K562 (cell line): ENCODE measurements at regions not wholly inside any gene's neighbourhood (a gene's known extent, or its start where the extent isn't known, plus 50 kb on each side); places are given as distances from the start of the nearest gene placed in this dataset.

Source experiments
- ATAC-seq: fragments of 200-7000 bp; cut with Tn5 transposase; 3 replicates; pipeline ENCODE4 v1.9.1; 2020; ENCODE audit warnings: moderate library complexity
- BruUV-seq: library from RNA; stranded (reverse); fragments of 400-500 nt; replicated peaks from 2 replicates; lab custom pipeline; 2021; lab: Mats Ljungman, UMichigan
- CTCF ChIA-PET: fragments of 300-600 bp; formaldehyde crosslinking; extraction: SDS; loops from one replicate; lab custom pipeline; 2021; ENCODE audit warnings: low intra/inter-chr PET ratio; lab: Yijun Ruan, JAX
- POLR2A ChIA-PET: fragments of 300-600, 350-650 bp; sonication (Branson Sonifier 250); formaldehyde crosslinking; extraction: SDS; loops from one replicate; lab custom pipeline; 2021; ENCODE audit warnings: antibody characterized with exemption, inconsistent platforms; lab: Yijun Ruan, JAX
- DNase-seq, 4 experiments: peaks; one replicate each; pipeline versions ENCODE4 v3.0.0 to v3.0.0-alpha.2; 2011 to 2018; ENCODE audit warnings: low spot score in 3 of 4, mixed read lengths in 3 of 4; ENCODE audit errors: extremely low read depth in 1 of 4
- FAIRE-seq: peaks from 2 replicates; lab custom pipeline; 2011; peaks lifted over from hg19 to GRCh38; lab: Jason Lieb, UNC
- H2AFZ ChIP-seq: 2 replicates; pipeline ENCODE4 v1.6.0; 2011; ENCODE audit warnings: low read depth, low read length, control low read depth, inconsistent platforms
- H3K27ac ChIP-seq: fragments of 200-600 bp; 3 replicates; pipeline ENCODE4 v1.8.0; 2011; ENCODE audit warnings: low read depth, mild to moderate bottlenecking, control low read depth, inconsistent platforms, low read length, moderate library complexity, mixed read lengths; ENCODE audit errors: extremely low read depth
- H3K27me3 ChIP-seq, 2 experiments: fragments of 300-600 bp in 1 of 2; 2 replicates in 1 of 2; 3 replicates in 1 of 2; pipeline versions ENCODE4 v1.6.0 to v1.8.0; 2011; ENCODE audit warnings: inconsistent platforms in 2 of 2, low read length in 2 of 2, mild to moderate bottlenecking in 1 of 2, mixed read lengths in 1 of 2, moderate library complexity in 1 of 2; ENCODE audit not compliant: control insufficient read depth in 2 of 2, insufficient read depth in 2 of 2
- H3K36me3 ChIP-seq: fragments of 300-600 bp; 3 replicates; pipeline ENCODE4 v1.8.0; 2011; ENCODE audit warnings: mild to moderate bottlenecking, low read length, inconsistent platforms; ENCODE audit not compliant: control insufficient read depth, insufficient read depth
- H3K4me1 ChIP-seq, 2 experiments: fragments of 200-600 bp in 1 of 2; replicated peaks in 1 of 2; 2 replicates in 1 of 2; 3 replicates in 1 of 2; pipeline versions ENCODE4 v1.5.1 to v1.8.0; 2011; ENCODE audit warnings: inconsistent platforms in 2 of 2, low read length in 2 of 2, mild to moderate bottlenecking in 1 of 2, mixed read lengths in 1 of 2, moderate library complexity in 1 of 2; ENCODE audit not compliant: control insufficient read depth in 2 of 2, insufficient read depth in 2 of 2
- H3K4me2 ChIP-seq: 2 replicates; pipeline ENCODE4 v1.6.1; 2011; ENCODE audit warnings: low read length, control low read depth, inconsistent platforms, mixed read lengths; ENCODE audit not compliant: insufficient read depth
- H3K4me3 ChIP-seq: fragments of 200-600 bp; sonication (generic), shearing (Covaris generic); 2 replicates; pipeline ENCODE4 v1.5.1; 2016; ENCODE audit warnings: control low read depth, inconsistent platforms
- H3K79me2 ChIP-seq: fragments of 200-600 bp; 3 replicates; pipeline ENCODE4 v1.8.0; 2011; ENCODE audit warnings: low read length, inconsistent platforms; ENCODE audit not compliant: control insufficient read depth, insufficient read depth
- H3K9ac ChIP-seq, 2 experiments: 2 replicates each; pipeline versions ENCODE4 v1.6.0 to v1.6.1; 2011; ENCODE audit warnings: low read depth in 2 of 2, low read length in 2 of 2, control low read depth in 1 of 2, inconsistent platforms in 1 of 2, mild to moderate bottlenecking in 1 of 2, mixed read lengths in 1 of 2; ENCODE audit not compliant: insufficient read depth in 1 of 2
- H3K9me1 ChIP-seq: one replicate; pipeline ENCODE4 v1.6.0; 2011; ENCODE audit warnings: inconsistent platforms, mild to moderate bottlenecking, low read length, moderate library complexity; ENCODE audit not compliant: control insufficient read depth, insufficient read depth
- H3K9me3 ChIP-seq: replicated peaks from 2 replicates; pipeline ENCODE4 v1.5.1; 2011; ENCODE audit warnings: low read depth, low read length, inconsistent platforms; ENCODE audit not compliant: control insufficient read depth, insufficient read depth
- H4K20me1 ChIP-seq: replicated peaks from 2 replicates; pipeline ENCODE4 v1.6.1; 2011; ENCODE audit warnings: low read length, inconsistent platforms, mixed read lengths; ENCODE audit not compliant: control insufficient read depth, insufficient read depth
- FOXJ2 ChIP-seq: fragments of 200-800 bp; sonication (Bioruptor generic); IDR thresholded peaks from 2 replicates; pipeline ENCODE4 v1.6.1; 2016; ENCODE audit warnings: missing genetic modification characterization, missing compliant biosample characterization
- FOXK1 ChIP-seq: sonication (generic); formaldehyde crosslinking; IDR thresholded peaks from 2 replicates; pipeline ENCODE4 v1.8.0; 2022; ENCODE audit warnings: missing genetic modification reagents, mild to moderate bottlenecking, borderline replicate concordance
- FUS ChIP-seq: fragments of 200-400 bp; formaldehyde crosslinking; optimal IDR thresholded peaks from 2 replicates; pipeline ENCODE3; 2017; ENCODE audit warnings: low read depth, low read length
- HDAC3 ChIP-seq: fragments of 450-650 bp; IDR thresholded peaks from 2 replicates; pipeline ENCODE4 v1.6.1; 2018; ENCODE audit warnings: borderline replicate concordance, mild to moderate bottlenecking, moderate library complexity; ENCODE audit not compliant: partially characterized antibody
- JUN ChIP-seq, 2 experiments: sonication (generic) in 1 of 2; formaldehyde crosslinking in 1 of 2; IDR thresholded peaks; 2 replicates each; pipeline versions ENCODE4 v1.6.1 to v1.8.0; 2012 to 2022; ENCODE audit warnings: borderline replicate concordance in 2 of 2, mild to moderate bottlenecking in 2 of 2, improper control_type of control experiment in 1 of 2, low read depth in 1 of 2, low read length in 1 of 2, missing genetic modification reagents in 1 of 2
- KAT2B ChIP-seq: IDR thresholded peaks from one replicate; pipeline ENCODE4 v1.6.1; 2012; ENCODE audit warnings: low read depth, mild to moderate bottlenecking, control low read depth, inconsistent platforms, low read length, moderate library complexity
- MYNN ChIP-seq, 2 experiments: sonication (generic); formaldehyde crosslinking in 1 of 2; IDR thresholded peaks; 2 replicates each; pipeline versions ENCODE4 v1.5.0 to v1.6.1; 2016 to 2020; ENCODE audit warnings: antibody characterized with exemption in 1 of 2, missing genetic modification reagents in 1 of 2
- PURB ChIP-seq: sonication (generic); formaldehyde crosslinking; IDR thresholded peaks from 2 replicates; pipeline ENCODE4 v1.9.0; 2021; ENCODE audit warnings: low read depth, mild to moderate bottlenecking, missing genetic modification reagents
- RBM22 ChIP-seq: fragments of 200-400 bp; formaldehyde crosslinking; IDR thresholded peaks from 2 replicates; pipeline ENCODE4 v1.6.1; 2018; ENCODE audit warnings: low read length, low read depth; ENCODE audit not compliant: poor library complexity, severe bottlenecking
- SMAD2 ChIP-seq: fragments of 150-350 bp; IDR thresholded peaks from 2 replicates; pipeline ENCODE4 v1.6.1; 2014; ENCODE audit warnings: low read depth, mild to moderate bottlenecking, low read length
- SNRNP70 ChIP-seq: fragments of 200-400 bp; formaldehyde crosslinking; optimal IDR thresholded peaks from 2 replicates; pipeline ENCODE3; 2017; ENCODE audit warnings: low read depth, low read length
- TRIM28 ChIP-seq: fragments of 450-650 bp; IDR thresholded peaks from 2 replicates; pipeline ENCODE4 v1.6.1; 2017
- U2AF2 ChIP-seq: fragments of 200-400 bp; formaldehyde crosslinking; optimal IDR thresholded peaks from 2 replicates; pipeline ENCODE3; 2017; ENCODE audit warnings: low read depth, mild to moderate bottlenecking, low read length
- ZBED1 ChIP-seq: IDR thresholded peaks from 2 replicates; pipeline ENCODE4 v1.6.1; 2014
- ZBTB12 ChIP-seq: fragments of 250-450 bp; sonication (Bioruptor Pico); IDR thresholded peaks from 2 replicates; pipeline ENCODE4 v1.4.0; 2020
- ZFP1 ChIP-seq: fragments of 450-650 bp; formaldehyde crosslinking; IDR thresholded peaks from 2 replicates; pipeline ENCODE4 v1.4.0; 2020; ENCODE audit warnings: mild to moderate bottlenecking, mixed read lengths
- ZNF311 ChIP-seq: fragments of 250-450 bp; sonication (Bioruptor Pico); IDR thresholded peaks from 2 replicates; pipeline ENCODE4 v1.4.0; 2020; ENCODE audit warnings: mild to moderate bottlenecking, moderate library complexity
- ZNF764 ChIP-seq: fragments of 250-450 bp; sonication (Bioruptor Pico); IDR thresholded peaks from 2 replicates; pipeline ENCODE4 v1.4.0; 2020; ENCODE audit warnings: low read depth, mild to moderate bottlenecking, moderate library complexity
- WGBS: fragments of 100-300 bp; shearing (Covaris generic); methylation state at CpG from one replicate; pipeline ENCODE4 v1.1.6; 2016; ENCODE audit warnings: low coverage, mixed read lengths; ENCODE audit not compliant: insufficient coverage; ENCODE audit errors: missing lambda C conversion rate; 5-methylcytosine and 5-hydroxymethylcytosine counted together
- in situ Hi-C: fragments of 300-500 bp; cut with MboI; formaldehyde crosslinking; loops from 4 replicates; pipeline ENCODE4 v1.15.0; 2018; ENCODE audit warnings: inconsistent platforms, mixed read lengths
- intact Hi-C: fragments of 100-400 bp; cut with micrococcal nuclease; formaldehyde crosslinking; loops from 2 replicates; pipeline ENCODE4 v1.14.2; 2022

GRCh38 chr2:36245651-36246050, 109.9 kb upstream of the CRIM1 start:
- WGBS: 0% methylated on average over 2 of the region's 2 CpGs
- no peak for ATAC-seq
- Histone ChIP-seq H3K27ac (no peak overlapping the region), H3K4me1 (no peaks in the 10 kb centered on the region), H3K36me3 (no peaks in the 10 kb centered on the region), H3K27me3 (no peaks in the 10 kb centered on the region), H4K20me1 (no peaks in the 10 kb centered on the region), H2AFZ (no peak overlapping the region), H3K9ac (no peak overlapping the region), H3K4me3 (no peak overlapping the region), H3K79me2 (no peaks in the 10 kb centered on the region), H3K9me1 (no peaks in the 10 kb centered on the region), H3K9me3 (no peaks in the 10 kb centered on the region), H3K4me2 (no peak overlapping the region)
- intact Hi-C loops: no loop called here
- DNase-seq: no peak
- ChIA-PET POLR2A (no interaction called here), CTCF (no interaction called here)
- BruUV-seq: no TSS peak
- TF ChIP-seq ZBED1 (no peak), TRIM28 (no peak)
- in situ Hi-C loops: no loop called here
- FAIRE-seq: no peak

- Histone ChIP-seq H3K9me1 (no peaks in the 10 kb centered on the region), H3K4me1 (no peaks in the 10 kb centered on the region)
- ATAC-seq (no peak), DNase-seq (no peak)
- no peak for TF ChIP-seq FOXJ2 (tag)
- no peak for TF ChIP-seq ZNF764 (CRISPR knock-in tag)
- TF ChIP-seq KAT2B: no peak
- no peak for TF ChIP-seq ZBTB12 (CRISPR knock-in tag)
- no peak for TF ChIP-seq JUN (IDR thresholded peaks at IDR 0.05; ENCODE audit: borderline replicate concordance, low read depth, low read length)
- no peak for TF ChIP-seq JUN (CRISPR knock-in tag; IDR thresholded peaks at IDR 0.05; ENCODE audit: borderline replicate concordance)
- no peak for TF ChIP-seq MYNN (IDR thresholded peaks at IDR 0.05)
- no peak for TF ChIP-seq MYNN (CRISPR knock-in tag; IDR thresholded peaks at IDR 0.05)
- TF ChIP-seq FOXK1: no peak
- no peak for TF ChIP-seq PURB (CRISPR knock-in tag)
- no peak for TF ChIP-seq FUS
- no peak for TF ChIP-seq RBM22
- no peak for TF ChIP-seq HDAC3
- TF ChIP-seq ZNF311 (CRISPR knock-in tag): no peak
- TF ChIP-seq U2AF2: no peak
- TF ChIP-seq SMAD2: no peak
- no peak for TF ChIP-seq ZFP1
- no peak for TF ChIP-seq SNRNP70
- TF ChIP-seq, all 486 proteins: peak for 0
- Histone ChIP-seq H3K79me2 (no peaks in the 10 kb centered on the region), H3K36me3 (no peaks in the 10 kb centered on the region), H3K4me3 (no peak overlapping the region), H3K9ac (no peak overlapping the region), H3K27me3 (no peaks in the 10 kb centered on the region), H3K4me2 (no peak overlapping the region), H2AFZ (no peak overlapping the region), H3K9me3 (no peaks in the 10 kb centered on the region; the same call in 1 of the 2 replicates), H3K27ac (no peak overlapping the region), H4K20me1 (no peaks in the 10 kb centered on the region)
- intact Hi-C loops (no loop called here), in situ Hi-C loops (no loop called here)
- no peak for FAIRE-seq
- ChIA-PET POLR2A (no interaction called here), CTCF (no interaction called here)
- no TSS peak for BruUV-seq
- 0% methylated on average over 6 of the region's 6 CpGs for WGBS
Measured at GRCh38 chr2:36238106-36238505, 117.5 kb upstream of the CRIM1 start.
